ENCODE measurements at regions not wholly inside any gene's neighbourhood (a gene's known extent, or its start where the extent isn't known, plus 50 kb on each side); places are given as distances from the start of the nearest gene placed in this dataset.

GRCh38 chr4:31365006-31365690 is 645.0 kb downstream of the PCDH7 start:
- DNase-seq (ENCODE audit: low read depth) = peak; percentile 9

- peak; percentile 74 for DNase-seq (ENCODE audit: low read depth)
Observed at GRCh38 chr4:31366041-31366440, 645.9 kb downstream of the PCDH7 start.

GRCh38 chr4:31370866-31371465 is 650.8 kb downstream of the PCDH7 start:
- peak; percentile 56 for DNase-seq (ENCODE audit: low read depth)

- no peak for DNase-seq (ENCODE audit: low read depth)
Observed at GRCh38 chr4:31374256-31374960, 654.2 kb downstream of the PCDH7 start.

GRCh38 chr4:31375936-31376335 is 655.8 kb downstream of the PCDH7 start:
- no peak for DNase-seq (ENCODE audit: low read depth)

- DNase-seq (ENCODE audit: low read depth) = no peak
Observed at GRCh38 chr4:31379364-31379763, 659.2 kb downstream of the PCDH7 start.

GRCh38 chr4:31383767-31384166 is 663.6 kb downstream of the PCDH7 start:
- no peak for DNase-seq (ENCODE audit: low read depth)

- DNase-seq (ENCODE audit: low read depth) = no peak
Observed at GRCh38 chr4:31390849-31391248, 670.7 kb downstream of the PCDH7 start.

GRCh38 chr4:31391976-31392375 is 671.8 kb downstream of the PCDH7 start:
- DNase-seq (ENCODE audit: low read depth) = no peak

GRCh38 chr4:31392923-31393322 is 672.8 kb downstream of the PCDH7 start:
- no peak for DNase-seq (ENCODE audit: low read depth)

GRCh38 chr4:31408121-31408520 is 688.0 kb downstream of the PCDH7 start:
- DNase-seq (ENCODE audit: low read depth) = no peak

GRCh38 chr4:31411565-31411964 is 691.4 kb downstream of the PCDH7 start:
- DNase-seq (ENCODE audit: low read depth) = peak; percentile 2

GRCh38 chr4:31415629-31416028 is 695.5 kb downstream of the PCDH7 start:
- no peak for DNase-seq (ENCODE audit: low read depth)

- DNase-seq (ENCODE audit: low read depth) = no peak
Observed at GRCh38 chr4:31416498-31416897, 696.3 kb downstream of the PCDH7 start.

GRCh38 chr4:31417040-31417439 is 696.9 kb downstream of the PCDH7 start:
- DNase-seq (ENCODE audit: low read depth) = no peak

GRCh38 chr4:31422006-31422405 is 701.8 kb downstream of the PCDH7 start:
- no peak for DNase-seq (ENCODE audit: low read depth)

GRCh38 chr4:31427691-31428090 is 707.5 kb downstream of the PCDH7 start:
- no peak for DNase-seq (ENCODE audit: low read depth)

GRCh38 chr4:31442236-31442635 is 722.1 kb downstream of the PCDH7 start:
- no peak for DNase-seq (ENCODE audit: low read depth)

GRCh38 chr4:31445526-31445925 is 725.4 kb downstream of the PCDH7 start:
- DNase-seq (ENCODE audit: low read depth) = no peak

GRCh38 chr4:31455612-31456011 is 735.4 kb downstream of the PCDH7 start:
- DNase-seq (ENCODE audit: low read depth) = no peak

GRCh38 chr4:31458813-31459212 is 738.6 kb downstream of the PCDH7 start:
- peak; percentile 81 for DNase-seq (ENCODE audit: low read depth)

- DNase-seq (ENCODE audit: low read depth) = peak; percentile 16
Observed at GRCh38 chr4:31461421-31461820, 741.3 kb downstream of the PCDH7 start.

GRCh38 chr4:31467781-31468180 is 747.6 kb downstream of the PCDH7 start:
- no peak for DNase-seq (ENCODE audit: low read depth)

All from renal cortical epithelial cell (primary cell).